Islet precursor cell (in vitro differentiated cells): ENCODE measurements at regions not wholly inside any gene's neighbourhood (a gene's known extent, or its start where the extent isn't known, plus 50 kb on each side); places are given as distances from the start of the nearest gene placed in this dataset.
"Not testable (repeated sequence)": the region's sequence is repeated elsewhere in the genome, so short reads cannot be mapped to it uniquely, and the experiment has no call there.

ENCODE experiments used
- DNase-seq: peaks from one replicate; pipeline ENCODE4 v3.0.0-alpha.2; 2018

GRCh38 chr14:106230071-106230470 lies 703.7 kb downstream of the TMEM121 start:
- DNase-seq: no peak

GRCh38 chr14:106233191-106233590 lies 706.8 kb downstream of the TMEM121 start:
- not testable (repeated sequence) for DNase-seq

- not testable (repeated sequence) for DNase-seq
Measured at GRCh38 chr14:106234525-106235254, 708.3 kb downstream of the TMEM121 start.

GRCh38 chr14:106235356-106236159 lies 709.2 kb downstream of the TMEM121 start:
- DNase-seq: no peak

GRCh38 chr14:106248321-106249192 lies 722.2 kb downstream of the TMEM121 start:
- no peak for DNase-seq

GRCh38 chr14:106253995-106254394 lies 727.6 kb downstream of the TMEM121 start:
- not testable (repeated sequence) for DNase-seq

- not testable (repeated sequence) for DNase-seq
Measured at GRCh38 chr14:106257569-106257994, 731.2 kb downstream of the TMEM121 start.

- DNase-seq: no peak
Measured at GRCh38 chr14:106268013-106268727, 741.8 kb downstream of the TMEM121 start.

GRCh38 chr14:106269029-106269428 lies 742.6 kb downstream of the TMEM121 start:
- DNase-seq: no peak

GRCh38 chr14:106269451-106270204 lies 743.2 kb downstream of the TMEM121 start:
- DNase-seq: no peak

- DNase-seq: not testable (repeated sequence)
Measured at GRCh38 chr14:106270476-106271121, 744.2 kb downstream of the TMEM121 start.

- DNase-seq: no peak
Measured at GRCh38 chr14:106276326-106277267, 750.2 kb downstream of the TMEM121 start.

- no peak for DNase-seq
Measured at GRCh38 chr14:106277503-106277902, 751.1 kb downstream of the TMEM121 start.

GRCh38 chr14:106280876-106281275 lies 754.5 kb downstream of the TMEM121 start:
- no peak for DNase-seq

- DNase-seq: no peak
Measured at GRCh38 chr14:106286697-106287290, 760.4 kb downstream of the TMEM121 start.

GRCh38 chr14:106287506-106287905 lies 761.1 kb downstream of the TMEM121 start:
- DNase-seq: no peak

- DNase-seq: no peak
Measured at GRCh38 chr14:106291626-106292025, 765.2 kb downstream of the TMEM121 start.

- DNase-seq: no peak
Measured at GRCh38 chr14:106294324-106294723, 767.9 kb downstream of the TMEM121 start.

GRCh38 chr14:106300951-106301510 lies 774.6 kb downstream of the TMEM121 start:
- not testable (repeated sequence) for DNase-seq
